WTC11 (cell line): ENCODE measurements at regions not wholly inside any gene's neighbourhood (a gene's known extent, or its start where the extent isn't known, plus 50 kb on each side); places are given as distances from the start of the nearest gene placed in this dataset.

Experiments used
- ATAC-seq: fragments of 200-7000 bp; cut with Tn5 transposase; 2 replicates; pipeline ENCODE4 v1.10.0; 2021; ENCODE audit warnings: mild to moderate bottlenecking, moderate library complexity
- CTCF ChIA-PET: fragments of 300-600 bp; sonication (Branson Sonifier 250); formaldehyde crosslinking; loops from one replicate; lab custom pipeline; 2021; ENCODE audit warnings: antibody characterized with exemption; lab: Charles Lee
- POLR2A ChIA-PET: fragments of 350-600 bp; sonication (Branson Sonifier 250); formaldehyde crosslinking; loops from one replicate; lab custom pipeline; 2021; ENCODE audit warnings: antibody characterized with exemption; lab: Charles Lee
- DNase-seq: peaks from one replicate; pipeline ENCODE4 v3.0.0; 2021; ENCODE audit warnings: low spot score
- H3K27ac Mint-ChIP-seq: 2 replicates; pipeline ENCODE4 v1.8.0; 2021; ENCODE audit warnings: mixed read lengths
- H3K27me3 Mint-ChIP-seq: 2 replicates; pipeline ENCODE4 v1.8.0; 2021; ENCODE audit warnings: low read depth, mild to moderate bottlenecking, moderate library complexity, mixed read lengths
- H3K36me3 Mint-ChIP-seq: 2 replicates; pipeline ENCODE4 v1.8.0; 2021; ENCODE audit warnings: mixed read lengths
- H3K4me1 Mint-ChIP-seq: 2 replicates; pipeline ENCODE4 v1.8.0; 2022; ENCODE audit warnings: mixed read lengths
- H3K4me3 Mint-ChIP-seq: 2 replicates; pipeline ENCODE4 v1.8.0; 2021; ENCODE audit warnings: mild to moderate bottlenecking, moderate library complexity, mixed read lengths
- H3K9me3 Mint-ChIP-seq: 2 replicates; pipeline ENCODE4 v1.8.0; 2021; ENCODE audit warnings: mixed read lengths
- ELF4 ChIP-seq: sonication (generic); formaldehyde crosslinking; IDR thresholded peaks from 2 replicates; pipeline ENCODE4 v1.8.1; 2022; ENCODE audit warnings: low read depth, mild to moderate bottlenecking, moderate library complexity, missing genetic modification reagents
- FOXJ3 ChIP-seq: sonication (generic); formaldehyde crosslinking; IDR thresholded peaks from 2 replicates; pipeline ENCODE4 v1.9.0; 2021; ENCODE audit warnings: missing genetic modification reagents, mild to moderate bottlenecking, borderline replicate concordance
- GRHL2 ChIP-seq: fragments of 250-450 bp; sonication (Bioruptor Pico); IDR thresholded peaks from 2 replicates; pipeline ENCODE4 v1.8.0; 2022; ENCODE audit warnings: mild to moderate bottlenecking, moderate library complexity; ENCODE audit not compliant: insufficient replicate concordance, severe bottlenecking
- IRF2 ChIP-seq: sonication (generic); formaldehyde crosslinking; IDR thresholded peaks from 2 replicates; pipeline ENCODE4 v1.8.0; 2022; ENCODE audit warnings: low read depth, missing genetic modification reagents, borderline replicate concordance
- JUN ChIP-seq: sonication (generic); formaldehyde crosslinking; IDR thresholded peaks from 2 replicates; pipeline ENCODE4 v1.8.0; 2023; ENCODE audit warnings: mild to moderate bottlenecking, missing genetic modification reagents
- NFYB ChIP-seq: sonication (generic); formaldehyde crosslinking; conservative IDR thresholded peaks from 2 replicates; pipeline ENCODE4 v1.8.0; 2022; ENCODE audit warnings: low read depth, missing genetic modification reagents
- SMAD3 ChIP-seq: sonication (generic); formaldehyde crosslinking; IDR thresholded peaks from 2 replicates; pipeline ENCODE4 v1.8.0; 2022; ENCODE audit warnings: missing genetic modification reagents, mild to moderate bottlenecking, borderline replicate concordance
- ZNF232 ChIP-seq: sonication (generic); formaldehyde crosslinking; IDR thresholded peaks from 2 replicates; pipeline ENCODE4 v1.8.0; 2022; ENCODE audit warnings: mild to moderate bottlenecking, missing genetic modification reagents
- ZNF263 ChIP-seq: sonication (generic); formaldehyde crosslinking; IDR thresholded peaks from 2 replicates; pipeline ENCODE4 v1.8.1; 2022; ENCODE audit warnings: low read depth, mild to moderate bottlenecking, moderate library complexity, missing genetic modification reagents
- ZNF317 ChIP-seq: sonication (generic); formaldehyde crosslinking; IDR thresholded peaks from 2 replicates; pipeline ENCODE4 v1.8.1; 2023; ENCODE audit warnings: low read depth, mild to moderate bottlenecking, moderate library complexity, missing genetic modification reagents, borderline replicate concordance
- ZNF396 ChIP-seq: fragments of 250-450 bp; sonication (Bioruptor Pico); IDR thresholded peaks from 2 replicates; pipeline ENCODE4 v1.8.0; 2021; ENCODE audit warnings: mild to moderate bottlenecking, moderate library complexity, borderline replicate concordance
- TF ChIP-seq, protein P1 (sequence below): fragments of 250-450 bp; sonication (Bioruptor Pico); IDR thresholded peaks from 2 replicates; pipeline ENCODE4 v1.9.0; 2021; ENCODE audit warnings: moderate library complexity, mild to moderate bottlenecking, inconsistent platforms, borderline replicate concordance
- TF ChIP-seq, protein P2 (sequence below): sonication (generic); formaldehyde crosslinking; IDR thresholded peaks from 2 replicates; pipeline ENCODE4 v1.8.0; 2023; ENCODE audit warnings: missing genetic modification reagents, mild to moderate bottlenecking, borderline replicate concordance
- TF ChIP-seq, protein P3 (sequence below): sonication (generic); formaldehyde crosslinking; conservative IDR thresholded peaks from 2 replicates; pipeline ENCODE4 v1.8.1; 2022; ENCODE audit warnings: mild to moderate bottlenecking, missing genetic modification reagents
- TF ChIP-seq, protein P4 (sequence below): fragments of 200-600 bp; IDR thresholded peaks from 2 replicates; pipeline ENCODE4 v1.8.0; 2022; ENCODE audit warnings: antibody characterized with exemption
- TF ChIP-seq, protein P5 (sequence below): fragments of 250-450 bp; sonication (Bioruptor Pico); IDR thresholded peaks from 2 replicates; pipeline ENCODE4 v1.9.0; 2021; ENCODE audit warnings: mild to moderate bottlenecking, borderline replicate concordance
- TF ChIP-seq, protein P6 (sequence below): sonication (generic); formaldehyde crosslinking; IDR thresholded peaks from 2 replicates; pipeline ENCODE4 v1.8.1; 2023; ENCODE audit warnings: mild to moderate bottlenecking, missing genetic modification reagents

DNA sequence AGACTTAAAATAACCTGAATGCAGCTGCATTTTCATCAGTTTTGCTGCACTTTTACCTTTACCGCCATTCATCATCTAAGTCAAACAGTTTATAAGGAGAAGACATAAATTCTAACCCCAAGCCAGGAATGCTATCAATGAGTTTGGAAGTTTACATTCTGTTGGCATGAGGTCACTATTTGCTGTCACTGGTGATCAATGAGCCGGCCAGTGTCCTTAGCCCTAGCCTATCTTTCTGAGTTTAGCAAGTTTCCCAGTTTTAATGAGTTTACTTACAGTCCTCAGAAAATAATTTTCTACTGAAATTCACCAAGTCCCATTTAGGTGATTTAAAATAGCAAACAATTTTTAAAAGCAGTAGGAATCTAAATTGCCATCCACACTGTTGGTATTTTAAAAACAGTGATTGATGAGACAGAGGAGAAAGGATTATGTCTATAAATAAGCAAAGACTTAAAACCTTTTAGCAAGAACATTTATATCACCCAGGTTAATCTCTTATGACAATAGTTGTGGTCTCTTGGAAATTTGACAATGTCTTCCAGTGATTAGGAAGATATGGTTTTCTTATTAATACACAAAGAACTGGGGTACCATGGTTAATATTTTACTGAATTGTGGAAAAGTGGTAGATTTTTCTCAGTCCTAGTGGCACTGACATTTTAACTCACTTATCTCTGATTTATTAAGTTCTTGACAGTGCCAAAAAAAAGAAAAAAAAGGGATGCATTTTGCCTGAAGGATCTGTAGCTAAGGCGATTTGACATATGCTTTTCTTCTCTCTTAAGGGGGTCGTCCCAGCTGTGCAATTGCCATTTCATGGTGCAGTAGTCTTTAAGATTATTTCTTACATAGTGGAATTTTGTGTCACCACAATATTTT, 443.4 kb upstream of the ANKRD30A start:
- no peak overlapping the region for H3K4me3 Mint-ChIP-seq

More for the DNA sequence above, 443.4 kb upstream of the ANKRD30A start:
- H3K9me3 Mint-ChIP-seq, result no peaks in the 10 kb centered on the region
- POLR2A ChIA-PET, result no interaction called here
- H3K27me3 Mint-ChIP-seq, result no peaks in the 10 kb centered on the region
- DNase-seq (no peak), ATAC-seq (no peak)
- no peaks in the 10 kb centered on the region for H3K36me3 Mint-ChIP-seq
- H3K4me1 Mint-ChIP-seq, result peaks cover 10% of the 10 kb centered on the region
- TF ChIP-seq, protein P1, sequence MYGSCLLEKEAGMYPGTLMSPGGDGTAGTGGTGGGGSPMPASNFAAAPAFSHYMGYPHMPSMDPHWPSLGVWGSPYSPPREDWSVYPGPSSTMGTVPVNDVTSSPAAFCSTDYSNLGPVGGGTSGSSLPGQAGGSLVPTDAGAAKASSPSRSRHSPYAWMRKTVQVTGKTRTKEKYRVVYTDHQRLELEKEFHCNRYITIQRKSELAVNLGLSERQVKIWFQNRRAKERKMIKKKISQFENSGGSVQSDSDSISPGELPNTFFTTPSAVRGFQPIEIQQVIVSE (CRISPR knock-in tag), result no peak
- TF ChIP-seq SMAD3 (CRISPR knock-in tag), result no peak
- TF ChIP-seq JUN (CRISPR knock-in tag), result no peak
- no peak for TF ChIP-seq FOXJ3 (CRISPR knock-in tag)
- TF ChIP-seq, protein P2, sequence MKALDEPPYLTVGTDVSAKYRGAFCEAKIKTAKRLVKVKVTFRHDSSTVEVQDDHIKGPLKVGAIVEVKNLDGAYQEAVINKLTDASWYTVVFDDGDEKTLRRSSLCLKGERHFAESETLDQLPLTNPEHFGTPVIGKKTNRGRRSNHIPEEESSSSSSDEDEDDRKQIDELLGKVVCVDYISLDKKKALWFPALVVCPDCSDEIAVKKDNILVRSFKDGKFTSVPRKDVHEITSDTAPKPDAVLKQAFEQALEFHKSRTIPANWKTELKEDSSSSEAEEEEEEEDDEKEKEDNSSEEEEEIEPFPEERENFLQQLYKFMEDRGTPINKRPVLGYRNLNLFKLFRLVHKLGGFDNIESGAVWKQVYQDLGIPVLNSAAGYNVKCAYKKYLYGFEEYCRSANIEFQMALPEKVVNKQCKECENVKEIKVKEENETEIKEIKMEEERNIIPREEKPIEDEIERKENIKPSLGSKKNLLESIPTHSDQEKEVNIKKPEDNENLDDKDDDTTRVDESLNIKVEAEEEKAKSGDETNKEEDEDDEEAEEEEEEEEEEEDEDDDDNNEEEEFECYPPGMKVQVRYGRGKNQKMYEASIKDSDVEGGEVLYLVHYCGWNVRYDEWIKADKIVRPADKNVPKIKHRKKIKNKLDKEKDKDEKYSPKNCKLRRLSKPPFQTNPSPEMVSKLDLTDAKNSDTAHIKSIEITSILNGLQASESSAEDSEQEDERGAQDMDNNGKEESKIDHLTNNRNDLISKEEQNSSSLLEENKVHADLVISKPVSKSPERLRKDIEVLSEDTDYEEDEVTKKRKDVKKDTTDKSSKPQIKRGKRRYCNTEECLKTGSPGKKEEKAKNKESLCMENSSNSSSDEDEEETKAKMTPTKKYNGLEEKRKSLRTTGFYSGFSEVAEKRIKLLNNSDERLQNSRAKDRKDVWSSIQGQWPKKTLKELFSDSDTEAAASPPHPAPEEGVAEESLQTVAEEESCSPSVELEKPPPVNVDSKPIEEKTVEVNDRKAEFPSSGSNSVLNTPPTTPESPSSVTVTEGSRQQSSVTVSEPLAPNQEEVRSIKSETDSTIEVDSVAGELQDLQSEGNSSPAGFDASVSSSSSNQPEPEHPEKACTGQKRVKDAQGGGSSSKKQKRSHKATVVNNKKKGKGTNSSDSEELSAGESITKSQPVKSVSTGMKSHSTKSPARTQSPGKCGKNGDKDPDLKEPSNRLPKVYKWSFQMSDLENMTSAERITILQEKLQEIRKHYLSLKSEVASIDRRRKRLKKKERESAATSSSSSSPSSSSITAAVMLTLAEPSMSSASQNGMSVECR (CRISPR knock-in tag), result no peak
- TF ChIP-seq ZNF396 (CRISPR knock-in tag), result no peak
- TF ChIP-seq, protein P3, sequence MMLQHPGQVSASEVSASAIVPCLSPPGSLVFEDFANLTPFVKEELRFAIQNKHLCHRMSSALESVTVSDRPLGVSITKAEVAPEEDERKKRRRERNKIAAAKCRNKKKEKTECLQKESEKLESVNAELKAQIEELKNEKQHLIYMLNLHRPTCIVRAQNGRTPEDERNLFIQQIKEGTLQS (CRISPR knock-in tag), result no peak
- TF ChIP-seq, protein P4, sequence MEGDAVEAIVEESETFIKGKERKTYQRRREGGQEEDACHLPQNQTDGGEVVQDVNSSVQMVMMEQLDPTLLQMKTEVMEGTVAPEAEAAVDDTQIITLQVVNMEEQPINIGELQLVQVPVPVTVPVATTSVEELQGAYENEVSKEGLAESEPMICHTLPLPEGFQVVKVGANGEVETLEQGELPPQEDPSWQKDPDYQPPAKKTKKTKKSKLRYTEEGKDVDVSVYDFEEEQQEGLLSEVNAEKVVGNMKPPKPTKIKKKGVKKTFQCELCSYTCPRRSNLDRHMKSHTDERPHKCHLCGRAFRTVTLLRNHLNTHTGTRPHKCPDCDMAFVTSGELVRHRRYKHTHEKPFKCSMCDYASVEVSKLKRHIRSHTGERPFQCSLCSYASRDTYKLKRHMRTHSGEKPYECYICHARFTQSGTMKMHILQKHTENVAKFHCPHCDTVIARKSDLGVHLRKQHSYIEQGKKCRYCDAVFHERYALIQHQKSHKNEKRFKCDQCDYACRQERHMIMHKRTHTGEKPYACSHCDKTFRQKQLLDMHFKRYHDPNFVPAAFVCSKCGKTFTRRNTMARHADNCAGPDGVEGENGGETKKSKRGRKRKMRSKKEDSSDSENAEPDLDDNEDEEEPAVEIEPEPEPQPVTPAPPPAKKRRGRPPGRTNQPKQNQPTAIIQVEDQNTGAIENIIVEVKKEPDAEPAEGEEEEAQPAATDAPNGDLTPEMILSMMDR, result no peak
- TF ChIP-seq, protein P5, sequence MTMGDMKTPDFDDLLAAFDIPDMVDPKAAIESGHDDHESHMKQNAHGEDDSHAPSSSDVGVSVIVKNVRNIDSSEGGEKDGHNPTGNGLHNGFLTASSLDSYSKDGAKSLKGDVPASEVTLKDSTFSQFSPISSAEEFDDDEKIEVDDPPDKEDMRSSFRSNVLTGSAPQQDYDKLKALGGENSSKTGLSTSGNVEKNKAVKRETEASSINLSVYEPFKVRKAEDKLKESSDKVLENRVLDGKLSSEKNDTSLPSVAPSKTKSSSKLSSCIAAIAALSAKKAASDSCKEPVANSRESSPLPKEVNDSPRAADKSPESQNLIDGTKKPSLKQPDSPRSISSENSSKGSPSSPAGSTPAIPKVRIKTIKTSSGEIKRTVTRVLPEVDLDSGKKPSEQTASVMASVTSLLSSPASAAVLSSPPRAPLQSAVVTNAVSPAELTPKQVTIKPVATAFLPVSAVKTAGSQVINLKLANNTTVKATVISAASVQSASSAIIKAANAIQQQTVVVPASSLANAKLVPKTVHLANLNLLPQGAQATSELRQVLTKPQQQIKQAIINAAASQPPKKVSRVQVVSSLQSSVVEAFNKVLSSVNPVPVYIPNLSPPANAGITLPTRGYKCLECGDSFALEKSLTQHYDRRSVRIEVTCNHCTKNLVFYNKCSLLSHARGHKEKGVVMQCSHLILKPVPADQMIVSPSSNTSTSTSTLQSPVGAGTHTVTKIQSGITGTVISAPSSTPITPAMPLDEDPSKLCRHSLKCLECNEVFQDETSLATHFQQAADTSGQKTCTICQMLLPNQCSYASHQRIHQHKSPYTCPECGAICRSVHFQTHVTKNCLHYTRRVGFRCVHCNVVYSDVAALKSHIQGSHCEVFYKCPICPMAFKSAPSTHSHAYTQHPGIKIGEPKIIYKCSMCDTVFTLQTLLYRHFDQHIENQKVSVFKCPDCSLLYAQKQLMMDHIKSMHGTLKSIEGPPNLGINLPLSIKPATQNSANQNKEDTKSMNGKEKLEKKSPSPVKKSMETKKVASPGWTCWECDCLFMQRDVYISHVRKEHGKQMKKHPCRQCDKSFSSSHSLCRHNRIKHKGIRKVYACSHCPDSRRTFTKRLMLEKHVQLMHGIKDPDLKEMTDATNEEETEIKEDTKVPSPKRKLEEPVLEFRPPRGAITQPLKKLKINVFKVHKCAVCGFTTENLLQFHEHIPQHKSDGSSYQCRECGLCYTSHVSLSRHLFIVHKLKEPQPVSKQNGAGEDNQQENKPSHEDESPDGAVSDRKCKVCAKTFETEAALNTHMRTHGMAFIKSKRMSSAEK, result no peak
- TF ChIP-seq ZNF317, result no peak
- no peak for TF ChIP-seq ZNF232
- TF ChIP-seq GRHL2, result no peak
- TF ChIP-seq, protein P6, sequence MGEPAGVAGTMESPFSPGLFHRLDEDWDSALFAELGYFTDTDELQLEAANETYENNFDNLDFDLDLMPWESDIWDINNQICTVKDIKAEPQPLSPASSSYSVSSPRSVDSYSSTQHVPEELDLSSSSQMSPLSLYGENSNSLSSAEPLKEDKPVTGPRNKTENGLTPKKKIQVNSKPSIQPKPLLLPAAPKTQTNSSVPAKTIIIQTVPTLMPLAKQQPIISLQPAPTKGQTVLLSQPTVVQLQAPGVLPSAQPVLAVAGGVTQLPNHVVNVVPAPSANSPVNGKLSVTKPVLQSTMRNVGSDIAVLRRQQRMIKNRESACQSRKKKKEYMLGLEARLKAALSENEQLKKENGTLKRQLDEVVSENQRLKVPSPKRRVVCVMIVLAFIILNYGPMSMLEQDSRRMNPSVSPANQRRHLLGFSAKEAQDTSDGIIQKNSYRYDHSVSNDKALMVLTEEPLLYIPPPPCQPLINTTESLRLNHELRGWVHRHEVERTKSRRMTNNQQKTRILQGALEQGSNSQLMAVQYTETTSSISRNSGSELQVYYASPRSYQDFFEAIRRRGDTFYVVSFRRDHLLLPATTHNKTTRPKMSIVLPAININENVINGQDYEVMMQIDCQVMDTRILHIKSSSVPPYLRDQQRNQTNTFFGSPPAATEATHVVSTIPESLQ (CRISPR knock-in tag), result no peak
- TF ChIP-seq IRF2, result no peak
- no peak for TF ChIP-seq NFYB (CRISPR knock-in tag)
- no peak for TF ChIP-seq ELF4
- TF ChIP-seq ZNF263, result no peak
- CTCF ChIA-PET, result no interaction called here
- H3K27ac Mint-ChIP-seq, result no peak overlapping the region
